ENCODE measurements at regions not wholly inside any gene's neighbourhood (a gene's known extent, or its start where the extent isn't known, plus 50 kb on each side); places are given as distances from the start of the nearest gene placed in this dataset.

DNA sequence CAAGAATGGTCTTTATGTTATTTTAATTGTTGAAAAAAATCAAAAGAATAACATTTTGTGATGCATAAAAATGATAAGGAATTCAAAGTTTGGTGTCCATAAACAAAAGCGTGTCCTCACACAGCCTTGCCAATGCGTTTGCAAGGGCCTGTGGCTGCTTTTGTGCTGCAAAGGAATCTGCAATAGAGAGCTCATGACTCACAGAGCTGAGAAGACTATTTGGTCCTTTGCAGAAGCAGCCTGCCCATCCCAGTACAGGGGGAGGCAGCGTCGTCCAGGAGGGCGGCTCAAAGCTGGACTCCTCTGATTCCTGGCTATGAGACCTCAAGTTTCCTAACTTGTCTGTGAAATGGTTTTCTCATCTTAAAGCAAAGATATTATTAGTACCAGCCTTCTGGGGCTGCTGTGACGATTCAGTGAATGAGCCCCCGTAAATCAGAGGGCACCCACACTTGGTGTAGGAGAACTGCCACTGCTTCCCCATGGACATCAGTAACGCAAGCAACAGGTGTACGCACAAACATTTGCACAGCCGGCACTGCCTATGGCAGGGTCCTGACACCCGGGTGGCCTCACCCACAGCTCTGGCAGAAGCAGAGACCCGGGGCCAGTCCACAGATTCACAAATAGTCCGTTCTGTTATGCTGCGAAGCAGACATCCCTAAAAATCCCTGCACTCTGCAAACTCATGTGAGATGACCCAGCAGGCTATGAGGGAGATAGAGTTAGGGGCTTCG lies 70.6 kb upstream of the ASAP2 start:
- DNase-seq = no peak

GRCh38 chr2:9127316-9127715 lies 79.3 kb upstream of the ASAP2 start:
- no peak for DNase-seq

DNA sequence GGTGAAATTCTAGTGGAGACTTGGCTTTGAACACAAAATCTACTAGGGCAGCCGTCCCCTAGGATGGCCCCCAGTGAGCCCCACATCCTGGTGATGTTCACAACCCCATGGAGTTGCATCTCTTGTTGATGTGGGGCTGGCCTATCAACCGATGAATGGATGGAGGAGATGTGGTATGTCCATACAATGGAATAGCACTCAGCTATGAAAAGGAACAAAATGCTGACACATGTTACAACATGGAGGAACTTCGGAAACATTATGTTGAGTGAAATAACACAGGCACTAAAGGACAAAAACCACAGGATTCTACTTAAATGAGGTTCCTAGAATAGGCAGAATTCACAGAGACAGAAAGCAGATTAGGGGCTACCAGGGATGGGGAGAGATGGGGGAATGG lies 80.1 kb upstream of the ASAP2 start:
- no peak for DNase-seq

DNA sequence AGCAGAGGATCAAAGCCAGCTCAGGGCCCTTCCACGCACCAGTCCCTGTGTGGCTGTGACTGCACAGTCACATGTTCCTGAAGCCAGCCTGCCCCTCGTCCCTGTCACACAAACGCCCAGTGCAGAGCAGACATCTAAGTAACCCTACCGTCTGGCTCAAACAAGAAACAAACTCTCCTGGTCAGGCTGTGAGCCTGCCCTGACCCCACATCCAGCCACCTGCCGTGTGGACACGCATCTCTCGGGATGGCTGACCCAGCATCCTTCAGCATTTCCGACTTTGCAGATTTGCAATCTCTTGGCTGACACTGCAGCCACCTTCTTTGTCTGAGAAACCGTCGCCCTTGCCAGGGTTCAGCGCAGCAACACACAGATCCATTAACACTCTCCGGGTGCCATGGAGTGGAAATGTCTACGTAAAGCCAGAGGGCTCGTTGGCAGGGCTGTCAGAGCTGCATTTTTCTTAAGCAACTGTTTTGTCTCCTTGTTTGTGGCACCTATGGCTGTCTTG lies 82.3 kb upstream of the ASAP2 start:
- DNase-seq = no peak

- DNase-seq = no peak
Observed at GRCh38 chr2:9123069-9123468, 83.5 kb upstream of the ASAP2 start.

DNA sequence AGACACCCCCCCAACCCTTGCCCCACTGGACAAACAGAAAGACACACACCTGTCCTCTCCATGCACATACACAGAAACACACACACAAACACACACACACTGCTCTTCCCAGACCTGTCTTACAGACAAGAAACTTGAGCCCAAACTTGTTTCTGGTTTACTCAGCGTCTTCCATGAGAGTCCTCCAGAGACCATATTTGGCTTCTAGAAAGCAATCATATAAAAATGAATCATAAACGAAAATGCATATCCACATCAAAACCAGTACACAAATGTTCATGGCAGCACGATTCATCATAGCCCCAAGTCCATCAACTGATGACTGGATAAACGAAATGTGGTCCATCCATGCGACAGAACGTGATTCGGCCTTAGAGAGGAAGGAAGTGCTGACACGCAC lies 84.2 kb upstream of the ASAP2 start:
- no peak for DNase-seq

- no peak for DNase-seq
Observed at GRCh38 chr2:9118383-9118960, 88.1 kb upstream of the ASAP2 start.

- DNase-seq = no peak
Observed at GRCh38 chr2:9115229-9115628, 91.4 kb upstream of the ASAP2 start.

GRCh38 chr2:9114458-9114857 lies 92.2 kb upstream of the ASAP2 start:
- no peak for DNase-seq

DNA sequence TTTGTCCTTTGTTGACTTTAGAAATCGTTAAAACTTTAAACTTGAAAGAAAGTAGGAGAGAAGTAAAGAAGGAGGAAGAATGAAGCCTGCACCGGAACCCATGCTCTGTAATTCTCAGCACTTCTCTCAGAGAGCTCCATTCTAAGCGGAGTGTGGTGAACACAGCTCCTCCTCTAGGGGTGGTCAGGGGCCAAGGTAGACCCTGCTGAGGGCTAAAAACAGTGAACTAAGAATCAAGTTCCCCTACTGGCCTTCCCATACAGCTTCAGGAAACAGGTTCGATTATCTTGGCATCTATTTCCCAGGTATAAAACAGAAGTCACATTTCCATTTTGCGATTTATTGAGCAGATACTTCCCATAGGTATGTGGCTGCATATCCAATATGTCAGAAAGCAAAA lies 92.7 kb upstream of the ASAP2 start:
- DNase-seq = no peak

- no peak for DNase-seq
Observed at GRCh38 chr2:9113262-9113661, 93.3 kb upstream of the ASAP2 start.

- no peak for DNase-seq
Observed at GRCh38 chr2:9112079-9112721, 94.4 kb upstream of the ASAP2 start.

DNA sequence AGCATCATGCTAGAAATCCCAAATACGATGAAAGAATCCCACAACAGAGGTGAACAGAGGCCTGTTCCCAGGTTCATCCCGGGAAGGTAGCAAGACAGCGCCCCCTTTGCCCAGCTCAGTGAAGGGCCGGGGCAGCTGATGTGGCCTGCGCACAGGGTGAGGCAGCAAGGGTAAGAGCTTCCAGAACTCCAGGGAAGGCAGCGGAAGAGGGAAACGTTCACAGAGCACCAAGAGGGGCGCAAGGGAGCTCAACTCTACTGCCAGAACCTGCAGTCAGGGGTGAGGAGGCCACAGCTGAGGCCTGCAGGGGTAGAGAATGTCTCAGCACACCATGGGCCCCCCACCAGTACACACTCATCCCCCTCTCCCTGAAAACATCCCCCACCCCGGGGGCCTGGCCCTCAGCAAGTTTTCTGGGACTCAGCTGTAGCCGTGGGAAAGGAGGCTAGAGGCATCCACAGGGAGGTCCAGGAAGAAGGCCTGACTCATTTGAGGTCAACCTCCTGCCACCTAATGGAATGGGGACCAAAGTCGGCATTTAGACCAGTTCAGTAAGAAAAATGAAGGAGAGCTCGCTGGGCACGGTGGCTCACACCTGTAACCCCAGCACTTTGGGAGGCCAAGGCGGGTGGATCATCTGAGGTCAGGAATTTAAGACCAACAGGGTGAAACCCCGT lies 95.6 kb upstream of the ASAP2 start:
- no peak for DNase-seq

DNA sequence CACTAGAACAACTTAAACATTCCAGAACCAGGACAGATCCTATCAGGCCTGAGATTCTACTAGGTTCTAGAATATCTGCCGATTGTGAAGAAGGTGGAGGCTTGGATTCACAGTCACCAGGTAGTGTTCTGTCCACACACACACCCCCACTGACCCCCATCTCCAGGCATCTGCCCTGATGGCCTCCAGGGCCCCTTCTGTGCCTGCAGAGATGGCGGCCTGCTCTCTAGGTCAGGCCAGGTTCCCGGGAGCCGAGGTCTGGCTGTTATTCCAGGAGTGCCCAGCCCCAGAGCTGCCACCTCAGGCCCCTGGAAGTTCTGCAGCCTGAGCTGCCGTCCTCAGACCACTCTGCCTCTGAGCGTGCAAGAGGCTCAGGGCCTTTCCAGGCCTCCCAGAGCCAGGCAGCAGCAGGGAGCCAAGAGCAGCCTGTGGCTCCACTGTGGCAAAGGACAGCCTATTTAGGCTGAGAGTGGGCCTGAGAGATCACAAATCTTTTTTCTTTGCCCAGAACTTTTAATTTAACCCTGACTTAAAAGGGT lies 96.2 kb upstream of the ASAP2 start:
- DNase-seq = no peak

DNA sequence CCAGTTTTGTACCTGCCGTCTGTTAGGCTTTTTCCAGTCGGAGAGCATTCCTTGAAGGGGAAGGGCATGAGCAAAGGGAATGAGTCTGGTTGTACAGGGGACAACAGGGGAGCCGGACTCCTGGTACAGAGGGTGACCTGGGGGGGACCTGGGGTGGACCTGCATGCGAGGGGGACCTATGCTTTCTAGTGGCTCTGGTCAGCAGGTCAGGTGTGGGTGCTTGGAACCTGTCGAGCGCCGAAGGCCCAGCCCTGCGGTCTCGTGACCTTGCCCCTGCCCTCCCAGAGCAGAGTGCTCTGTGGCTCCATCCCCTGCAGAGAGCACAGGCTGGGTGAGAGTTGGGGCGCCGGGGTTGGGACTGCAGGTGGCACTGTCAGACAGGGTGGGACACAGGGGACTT lies 96.7 kb upstream of the ASAP2 start:
- DNase-seq = no peak

- no peak for DNase-seq
Observed at GRCh38 chr2:9108210-9108967, 98.2 kb upstream of the ASAP2 start.

GRCh38 chr2:9107168-9108025 lies 99.2 kb upstream of the ASAP2 start:
- DNase-seq = no peak

- DNase-seq = no peak
Observed at GRCh38 chr2:9106338-9107167, 100.1 kb upstream of the ASAP2 start.

GRCh38 chr2:9105601-9106337 lies 100.8 kb upstream of the ASAP2 start:
- DNase-seq = no peak
